GM12878 (cell line): ENCODE measurements at regions not wholly inside any gene's neighbourhood (a gene's known extent, or its start where the extent isn't known, plus 50 kb on each side); places are given as distances from the start of the nearest gene placed in this dataset.

Experiments
- BRCA1 ChIP-seq: IDR thresholded peaks from 2 replicates; pipeline ENCODE4 v1.6.1; 2011; ENCODE audit warnings: low read depth, low read length, improper control_type of control experiment
- CREB1 ChIP-seq: IDR thresholded peaks from 2 replicates; pipeline ENCODE4 v1.6.1; 2012; ENCODE audit warnings: low read depth, mild to moderate bottlenecking, inconsistent platforms
- CTCF ChIP-seq, 3 experiments: IDR thresholded peaks in 2 of 3; conservative IDR thresholded peaks in 1 of 3; 2 replicates each; pipeline ENCODE4 v1.5.1; 2011; ENCODE audit warnings: low read depth in 3 of 3, low read length in 3 of 3, mild to moderate bottlenecking in 3 of 3, control low read depth in 2 of 3, moderate library complexity in 2 of 3, inconsistent platforms in 1 of 3, mixed read lengths in 1 of 3; ENCODE audit not compliant: control insufficient read depth in 2 of 3, insufficient read depth in 1 of 3; ENCODE audit errors: extremely low read depth in 1 of 3
- EP300 ChIP-seq, 2 experiments: fragments of 150-350 bp in 1 of 2; IDR thresholded peaks; 2 replicates each; pipeline ENCODE4 v1.6.1; 2011 to 2012; ENCODE audit warnings: low read depth in 2 of 2, low read length in 2 of 2, borderline replicate concordance in 1 of 2, improper control_type of control experiment in 1 of 2, inconsistent platforms in 1 of 2; ENCODE audit not compliant: control insufficient read depth in 1 of 2
- ETV6 ChIP-seq, 2 experiments: fragments of 450-650 bp in 1 of 2; IDR thresholded peaks in 1 of 2; conservative IDR thresholded peaks in 1 of 2; 2 replicates each; pipeline ENCODE4 v1.6.1; 2014; ENCODE audit warnings: antibody characterized with exemption in 1 of 2, borderline replicate concordance in 1 of 2, low read depth in 1 of 2, mild to moderate bottlenecking in 1 of 2, moderate library complexity in 1 of 2
- FOXM1 ChIP-seq: IDR thresholded peaks from 2 replicates; pipeline ENCODE4 v1.6.1; 2012; ENCODE audit warnings: low read depth, mild to moderate bottlenecking, inconsistent platforms, low read length, moderate library complexity
- JUND ChIP-seq: IDR thresholded peaks from 2 replicates; pipeline ENCODE4 v1.6.1; 2012; ENCODE audit warnings: low read depth, mild to moderate bottlenecking, low read length, improper control_type of control experiment, moderate library complexity
- POLR2A ChIP-seq: IDR thresholded peaks from 2 replicates; pipeline ENCODE4 v1.6.1; 2011; ENCODE audit warnings: low read depth, mild to moderate bottlenecking, low read length
- SMAD1 ChIP-seq: fragments of 450-650 bp; IDR thresholded peaks from 2 replicates; pipeline ENCODE4 v1.6.1; 2018; ENCODE audit warnings: mild to moderate bottlenecking, low read depth; ENCODE audit not compliant: partially characterized antibody
- TARDBP ChIP-seq: IDR thresholded peaks from 2 replicates; pipeline ENCODE4 v1.6.1; 2016; ENCODE audit warnings: borderline replicate concordance

- TF ChIP-seq CTCF (IDR thresholded peaks at IDR 0.05 in 2 of 3, conservative IDR thresholded peaks at IDR 0.05 in 1 of 3; ENCODE audit: control insufficient read depth in 2 of 3, extremely low read depth in 1 of 3, insufficient read depth in 1 of 3, low read depth in 3 of 3, low read length in 3 of 3) (no peak), CREB1 (0 out of 2 replicates have a peak, but pooled peaks have one; percentile 16), BRCA1 (no peak), JUND (no peak), POLR2A (no peak), ETV6 (conservative IDR thresholded peaks at IDR 0.05 in 1 of 2, IDR thresholded peaks at IDR 0.05 in 1 of 2; ENCODE audit: borderline replicate concordance in 1 of 2, low read depth in 1 of 2) (peak in 1 of 2 experiments; percentile 67; a peak in 1 of 4 replicates), EP300 (IDR thresholded peaks at IDR 0.05; ENCODE audit: borderline replicate concordance in 1 of 2, control insufficient read depth in 1 of 2, low read depth in 2 of 2, low read length in 2 of 2) (peak in 1 of 2 experiments; percentile 64; a peak in 2 of 4 replicates), FOXM1 (peak; percentile 97), TARDBP (no peak), SMAD1 (no peak)
Observed at GRCh38 chr21:25188677-25189079, 418.6 kb downstream of the MRPL39 start.
